Gastrocnemius medialis (tissue), 4 donors: ENCODE measurements at regions not wholly inside any gene's neighbourhood (a gene's known extent, or its start where the extent isn't known, plus 50 kb on each side); places are given as distances from the start of the nearest gene placed in this dataset.
"Not testable (repeated sequence)": the region's sequence is repeated elsewhere in the genome, so short reads cannot be mapped to it uniquely, and the experiment has no call there.

Experiments
- ATAC-seq, 2 donors: fragments of 150-250 bp; one replicate each; pipeline ENCODE4 v1.9.1; 2016
- DNase-seq, 2 donors: peaks; one replicate each; pipeline ENCODE4 v3.0.0-alpha.2; 2019
- H3K27ac ChIP-seq, 4 donors: fragments of 200-600 bp; sonication (generic); 1 replicate in 1 of 4; 2 replicates in 3 of 4; pipeline ENCODE4 v1.5.1; 2016 to 2018; ENCODE audit warnings: mild to moderate bottlenecking in 2 of 4, moderate library complexity in 1 of 4
- H3K27me3 ChIP-seq, 3 donors: fragments of 200-600 bp; sonication (generic) in 2 of 3; 1 replicate in 1 of 3; 2 replicates in 2 of 3; pipeline versions ENCODE4 v1.5.1 to v1.6.0; 2016 to 2019; ENCODE audit warnings: mild to moderate bottlenecking in 1 of 3, moderate library complexity in 1 of 3
- H3K36me3 ChIP-seq, 2 donors: fragments of 200-600 bp; sonication (generic) in 1 of 2; one replicate each; pipeline ENCODE4 v1.5.1; 2017 to 2018
- H3K4me1 ChIP-seq, 2 donors: fragments of 200-600 bp; sonication (generic) in 1 of 2; one replicate each; pipeline ENCODE4 v1.5.1; 2016 to 2017; ENCODE audit warnings: mild to moderate bottlenecking in 2 of 2
- H3K4me3 ChIP-seq, 4 donors: fragments of 200-600 bp; sonication (generic) in 3 of 4; 1 replicate in 1 of 4; 2 replicates in 3 of 4; pipeline ENCODE4 v1.5.1; 2016 to 2019; ENCODE audit warnings: mild to moderate bottlenecking in 2 of 4
- H3K9me3 ChIP-seq, 3 donors: fragments of 200-600 bp; sonication (generic) in 2 of 3; 1 replicate in 1 of 3; 2 replicates in 2 of 3; pipeline ENCODE4 v1.5.1; 2016 to 2019
- CTCF ChIP-seq, 5 experiments: fragments of 450-650 bp in 3 of 5; fragments of 200-600 bp in 2 of 5; sonication (generic) in 2 of 5; IDR thresholded peaks in 4 of 5; conservative IDR thresholded peaks in 1 of 5; 1 replicate in 4 of 5; 2 replicates in 1 of 5; pipeline ENCODE4 v1.5.1; 2016 to 2019; ENCODE audit warnings: antibody characterized with exemption in 5 of 5, mild to moderate bottlenecking in 3 of 5, moderate library complexity in 3 of 5
- POLR2A ChIP-seq, 2 donors: fragments of 450-650 bp; IDR thresholded peaks; one replicate each; pipeline ENCODE4 v1.6.1; 2017; ENCODE audit warnings: antibody characterized with exemption in 2 of 2, mild to moderate bottlenecking in 2 of 2, moderate library complexity in 2 of 2
- in situ Hi-C, 4 donors: fragments of 200-750 bp; cut with MboI; loops; one replicate each; pipeline versions ENCODE4 v1.15.0 to v1.8.0; 2017; ENCODE audit warnings: low sequenced_read_pairs in 4 of 4
- intact Hi-C: fragments of 100-400 bp; cut with DNase I; formaldehyde crosslinking; loops from one replicate; pipeline ENCODE4 v1.15.1; 2023; ENCODE audit warnings: low total_unique reads

- DNase-seq = no peak
- Histone ChIP-seq H3K27me3 (no peaks in the 10 kb centered on the region), H3K4me3 (no peak overlapping the region), H3K4me1 (no peaks in the 10 kb centered on the region), H3K27ac (no peak overlapping the region), H3K9me3 (no peaks in the 10 kb centered on the region), H3K36me3 (no peaks in the 10 kb centered on the region)
- no peak for ATAC-seq
- TF ChIP-seq POLR2A (IDR thresholded peaks at IDR 0.05) (no peak), CTCF (IDR thresholded peaks at IDR 0.05 in 4 of 5, conservative IDR thresholded peaks at IDR 0.05 in 1 of 5) (no peak)
- intact Hi-C loops = no loop called here
- in situ Hi-C loops = no loop called here
Measured at GRCh38 chrX:903116-903515, 272.5 kb downstream of the SHOX start.

DNA sequence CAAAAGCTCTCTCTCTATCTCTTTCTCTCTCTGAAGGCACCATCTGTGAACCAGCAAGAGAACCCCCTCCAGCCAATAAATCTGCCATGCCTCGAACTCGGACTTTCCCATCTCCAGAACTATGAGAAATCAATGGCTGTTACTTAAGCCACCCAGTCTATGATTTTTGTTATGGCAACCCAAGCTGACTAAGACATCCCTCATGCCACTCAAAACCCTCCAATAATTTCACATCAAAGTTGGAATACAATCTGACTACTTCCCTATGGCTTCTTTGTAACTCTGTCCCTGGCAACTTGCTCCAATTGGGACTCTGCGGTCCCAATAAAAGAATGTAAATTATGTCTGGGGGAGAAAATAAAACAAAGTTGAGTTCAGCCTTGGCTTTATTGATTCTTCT is 265.7 kb downstream of the SHOX start:
- in situ Hi-C loops = no loop called here
- Histone ChIP-seq H3K4me1 (no peaks in the 10 kb centered on the region), H3K4me3 (no peak overlapping the region), H3K27me3 (no peaks in the 10 kb centered on the region), H3K36me3 (no peaks in the 10 kb centered on the region), H3K9me3 (no peaks in the 10 kb centered on the region), H3K27ac (no peak overlapping the region)
- ATAC-seq (no peak), DNase-seq (no peak)
- intact Hi-C loops = no loop called here
- no peak for TF ChIP-seq CTCF (IDR thresholded peaks at IDR 0.05 in 4 of 5, conservative IDR thresholded peaks at IDR 0.05 in 1 of 5)
- TF ChIP-seq POLR2A (IDR thresholded peaks at IDR 0.05) = no peak

GRCh38 chrX:889966-890651 is 259.5 kb downstream of the SHOX start:
- no peak overlapping the region for H3K27ac ChIP-seq
- H3K4me1 ChIP-seq = no peaks in the 10 kb centered on the region
- intact Hi-C loops (no loop called here), in situ Hi-C loops (no loop called here)
- TF ChIP-seq CTCF (IDR thresholded peaks at IDR 0.05 in 4 of 5, conservative IDR thresholded peaks at IDR 0.05 in 1 of 5) (no peak), POLR2A (IDR thresholded peaks at IDR 0.05) (no peak)
- H3K27me3 ChIP-seq = no peaks in the 10 kb centered on the region
- H3K36me3 ChIP-seq = no peaks in the 10 kb centered on the region
- ATAC-seq = no peak
- no peak for DNase-seq
- H3K9me3 ChIP-seq = no peaks in the 10 kb centered on the region
- no peak overlapping the region for H3K4me3 ChIP-seq

DNA sequence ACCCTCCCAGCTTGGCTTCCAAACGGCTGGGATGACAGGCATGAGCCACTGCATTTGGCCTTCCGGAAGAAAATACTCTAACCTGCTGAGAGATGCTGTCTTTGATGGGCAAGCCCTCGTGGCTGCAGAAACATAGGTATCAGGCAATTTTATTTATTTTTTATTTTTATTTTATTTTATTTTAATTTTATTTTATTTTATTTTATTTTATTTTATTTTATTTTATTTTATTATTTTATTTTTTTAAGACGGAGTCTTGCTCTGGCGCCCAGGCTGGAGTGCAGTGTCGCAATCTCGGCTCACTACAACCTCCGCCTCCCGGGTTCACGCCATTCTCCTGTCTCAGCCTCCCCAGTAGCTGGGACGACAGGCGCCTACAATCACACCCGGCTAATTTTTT is 257.1 kb downstream of the SHOX start:
- H3K27me3 ChIP-seq, H3K36me3 ChIP-seq, H3K27ac ChIP-seq, intact Hi-C loops, H3K4me1 ChIP-seq, in situ Hi-C loops, ATAC-seq, H3K4me3 ChIP-seq, H3K9me3 ChIP-seq, DNase-seq: not testable (repeated sequence)

GRCh38 chrX:883588-883987 is 253.0 kb downstream of the SHOX start:
- no peak for TF ChIP-seq CTCF (IDR thresholded peaks at IDR 0.05 in 4 of 5, conservative IDR thresholded peaks at IDR 0.05 in 1 of 5)
- TF ChIP-seq POLR2A (IDR thresholded peaks at IDR 0.05) = no peak

DNA sequence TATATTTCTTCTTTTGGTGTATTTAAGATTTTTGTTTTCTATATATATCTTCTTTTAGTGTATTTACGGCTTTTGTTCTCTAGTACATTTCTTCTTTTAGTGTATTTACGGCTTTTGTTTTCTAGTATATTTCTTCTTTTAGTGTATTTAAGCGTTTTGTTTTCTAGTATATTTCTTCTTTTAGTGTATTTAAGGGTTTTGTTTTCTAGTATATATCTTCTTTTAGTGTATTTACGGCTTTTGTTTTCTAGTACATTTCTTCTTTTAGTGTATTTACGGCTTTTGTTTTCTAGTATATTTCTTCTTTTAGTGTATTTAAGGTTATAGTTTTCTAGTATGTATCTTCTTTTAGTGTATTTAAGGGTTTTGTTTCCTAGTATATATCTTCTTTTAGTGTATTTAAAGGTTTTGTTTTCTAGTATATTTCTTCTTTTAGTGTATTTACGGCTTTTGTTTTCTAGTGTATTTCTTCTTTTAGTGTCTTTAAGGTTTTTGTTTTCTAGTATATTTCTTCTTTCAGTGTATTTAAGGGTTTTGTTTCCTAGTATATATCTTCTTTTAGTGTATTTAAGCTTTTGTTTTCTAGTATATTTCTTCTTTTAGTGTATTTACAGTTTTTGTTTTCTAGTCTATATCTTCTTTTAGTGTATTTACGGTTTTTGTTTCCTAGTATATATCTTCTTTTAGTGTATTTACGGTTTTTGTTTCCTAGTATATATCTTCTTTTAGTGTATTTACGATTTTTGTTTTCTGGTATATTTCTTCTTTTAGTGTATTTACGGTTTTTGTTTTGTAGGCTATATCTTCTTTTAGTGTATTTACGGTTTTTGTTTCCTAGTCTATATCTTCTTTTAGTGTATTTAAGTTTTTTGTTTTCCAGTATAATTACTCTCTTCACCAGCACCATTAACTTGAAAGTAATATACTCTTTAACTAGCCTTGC is 249.4 kb downstream of the SHOX start:
- intact Hi-C loops, H3K9me3 ChIP-seq, ATAC-seq, H3K4me3 ChIP-seq, H3K27ac ChIP-seq, DNase-seq, H3K4me1 ChIP-seq, in situ Hi-C loops, H3K36me3 ChIP-seq, H3K27me3 ChIP-seq: not testable (repeated sequence)

More at GRCh38 chrX:883588-883987, 253.0 kb downstream of the SHOX start:
- Histone ChIP-seq H3K9me3 (no peaks in the 10 kb centered on the region), H3K4me3 (no peak overlapping the region), H3K27me3 (no peaks in the 10 kb centered on the region), H3K4me1 (no peaks in the 10 kb centered on the region), H3K36me3 (no peaks in the 10 kb centered on the region), H3K27ac (no peak overlapping the region)
- ATAC-seq = no peak
- DNase-seq = no peak
- intact Hi-C loops = no loop called here
- in situ Hi-C loops = no loop called here
